GM06990 (cell line): ENCODE measurements at regions not wholly inside any gene's neighbourhood (a gene's known extent, or its start where the extent isn't known, plus 50 kb on each side); places are given as distances from the start of the nearest gene placed in this dataset.

Source experiments
- DNase-seq: peaks from one replicate; pipeline ENCODE4 v3.0.0-alpha.2; 2011; ENCODE audit not compliant: insufficient read length; ENCODE audit errors: extremely low read depth
- H3K27me3 ChIP-seq: replicated peaks from 2 replicates; pipeline ENCODE4 v1.6.0; 2011; ENCODE audit warnings: low read length; ENCODE audit not compliant: control insufficient read depth, insufficient read depth
- H3K36me3 ChIP-seq: 2 replicates; pipeline ENCODE4 v1.5.1; 2011; ENCODE audit warnings: low read length; ENCODE audit not compliant: control insufficient read depth, insufficient read depth
- H3K4me3 ChIP-seq: replicated peaks from 2 replicates; pipeline ENCODE4 v1.5.1; 2011; ENCODE audit warnings: low read depth, mild to moderate bottlenecking, control low read depth, low read length
- CTCF ChIP-seq: IDR thresholded peaks from 2 replicates; pipeline ENCODE4 v1.5.1; 2011; ENCODE audit warnings: low read length, control low read depth, mild to moderate bottlenecking, inconsistent platforms; ENCODE audit not compliant: insufficient read depth, poor library complexity, severe bottlenecking

- DNase-seq = no peak
- Histone ChIP-seq H3K27me3 (no peaks in the 10 kb centered on the region), H3K4me3 (no peak overlapping the region), H3K36me3 (no peaks in the 10 kb centered on the region)
- no peak for TF ChIP-seq CTCF
These were observed 194.3 kb upstream of the CT83 start for GRCh38 chrX:116657071-116657470.

GRCh38 chrX:116628464-116628863 is 165.7 kb upstream of the CT83 start:
- no peaks in the 10 kb centered on the region for H3K36me3 ChIP-seq
- no peak for DNase-seq
- TF ChIP-seq CTCF = no peak
- H3K4me3 ChIP-seq = no peak overlapping the region
- H3K27me3 ChIP-seq = no peaks in the 10 kb centered on the region

- DNase-seq = no peak
- Histone ChIP-seq H3K36me3 (no peaks in the 10 kb centered on the region), H3K4me3 (no peak overlapping the region), H3K27me3 (no peaks in the 10 kb centered on the region)
- no peak for TF ChIP-seq CTCF
These were observed 155.8 kb upstream of the CT83 start for GRCh38 chrX:116618546-116618945.

- DNase-seq = no peak
- no peaks in the 10 kb centered on the region for H3K27me3 ChIP-seq
- no peak for TF ChIP-seq CTCF
- no peaks in the 10 kb centered on the region for H3K36me3 ChIP-seq
- H3K4me3 ChIP-seq = no peak overlapping the region
These were observed 145.0 kb upstream of the CT83 start for GRCh38 chrX:116607776-116608175.

- TF ChIP-seq CTCF = no peak
- H3K36me3 ChIP-seq = no peaks in the 10 kb centered on the region
- no peak for DNase-seq
- H3K27me3 ChIP-seq = no peaks in the 10 kb centered on the region
- no peak overlapping the region for H3K4me3 ChIP-seq
These were observed 142.8 kb upstream of the CT83 start for GRCh38 chrX:116605576-116605975.

- Histone ChIP-seq H3K27me3 (no peaks in the 10 kb centered on the region), H3K36me3 (no peaks in the 10 kb centered on the region), H3K4me3 (no peak overlapping the region)
- no peak for TF ChIP-seq CTCF
- DNase-seq = no peak
These were observed 133.2 kb upstream of the CT83 start for GRCh38 chrX:116596010-116596409.
